ENCODE measurements at regions not wholly inside any gene's neighbourhood (a gene's known extent, or its start where the extent isn't known, plus 50 kb on each side); places are given as distances from the start of the nearest gene placed in this dataset.
A peak's percentile ranks its signal among the peaks of the same experiment; 100 is the strongest.

DNA sequence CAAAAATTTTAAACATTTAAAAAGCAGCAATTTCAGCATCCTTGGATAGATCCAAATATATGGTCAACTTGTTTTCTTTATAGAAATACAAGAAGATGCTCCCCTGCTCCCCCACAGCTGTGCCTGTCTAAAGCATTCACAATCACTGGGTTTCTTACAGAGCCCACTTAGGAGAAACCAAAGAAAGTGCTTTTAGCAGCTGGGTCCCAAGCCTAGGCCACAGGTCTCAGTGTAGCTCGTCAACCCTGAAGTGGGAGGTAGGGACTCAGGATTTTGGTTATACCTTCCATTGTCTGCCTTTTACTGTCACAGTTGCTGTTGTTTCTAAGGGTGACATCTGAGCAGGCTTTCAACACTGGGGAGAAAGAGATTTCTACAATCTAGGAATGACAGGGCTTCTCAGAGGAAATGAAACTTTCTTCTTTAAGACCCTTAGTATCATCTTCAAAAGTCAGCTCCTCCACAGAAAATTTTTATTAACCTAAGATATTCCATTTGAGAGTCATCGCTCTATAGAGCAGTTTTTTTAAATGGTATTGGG lies 199.3 kb upstream of the CMC1 start:
- no peaks in the 10 kb centered on the region for H3K36me3 ChIP-seq (ENCODE audit: low read depth, low read length)
- POLR2A ChIA-PET (ENCODE audit: unreplicated experiment): no interaction called here
- intact Hi-C loops (cut with micrococcal nuclease): no loop called here
- CTCF ChIA-PET: no interaction called here
- no peaks in the 10 kb centered on the region for H3K9me2 ChIP-seq (replicated peaks; ENCODE audit: low read length)
- H3K4me2 ChIP-seq (ENCODE audit: low read length): no peak overlapping the region
- H3K79me2 ChIP-seq (ENCODE audit: low read length): no peaks in the 10 kb centered on the region
- no peaks in the 10 kb centered on the region for H3F3A ChIP-seq (ENCODE audit: low read length, unreplicated experiment)
- no TSS peak for BruUV-seq (replicated peaks)
- no peaks in the 10 kb centered on the region for H3K9me3 ChIP-seq (ENCODE audit: low read length)
- no peak overlapping the region for H3K4me3 ChIP-seq (ENCODE audit: low read length)
- no peak for ATAC-seq
- no peaks in the 10 kb centered on the region for H4K20me1 ChIP-seq (ENCODE audit: low read length)
- no peaks in the 10 kb centered on the region for H3K4me1 ChIP-seq (ENCODE audit: insufficient read depth, low read length)
- H3K27ac ChIP-seq (ENCODE audit: low read length): no peak overlapping the region
- H3K27me3 ChIP-seq (ENCODE audit: low read length): no peaks in the 10 kb centered on the region
- no peak for DNase-seq
- no peak for TF ChIP-seq EZH2phosphoT487 (IDR thresholded peaks at IDR 0.05; ENCODE audit: borderline replicate concordance, low read length)
- no peak overlapping the region for H3K9ac ChIP-seq (ENCODE audit: low read length)
- no peak overlapping the region for H2AFZ ChIP-seq (ENCODE audit: low read length)

DNA sequence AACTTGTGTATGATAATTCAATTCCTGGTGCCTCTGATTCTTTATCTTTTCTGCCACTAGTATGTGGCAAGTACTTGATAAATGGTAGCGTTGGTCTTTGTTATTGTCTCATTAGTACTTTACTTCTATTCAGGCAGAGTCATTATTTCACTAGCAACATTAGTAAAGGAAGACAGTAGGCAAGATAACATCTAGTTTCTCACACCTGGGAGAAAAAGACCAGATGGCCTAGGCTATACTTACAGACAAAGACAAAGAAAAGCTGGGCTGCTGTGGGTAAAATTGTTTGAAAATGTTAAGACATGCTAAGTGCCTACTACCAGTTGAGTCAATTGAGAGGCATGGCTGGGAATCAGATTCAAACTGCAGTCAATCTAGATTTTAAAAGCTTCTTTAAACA lies 198.7 kb upstream of the CMC1 start:
- no peak for ATAC-seq
- BruUV-seq (replicated peaks): no TSS peak

DNA sequence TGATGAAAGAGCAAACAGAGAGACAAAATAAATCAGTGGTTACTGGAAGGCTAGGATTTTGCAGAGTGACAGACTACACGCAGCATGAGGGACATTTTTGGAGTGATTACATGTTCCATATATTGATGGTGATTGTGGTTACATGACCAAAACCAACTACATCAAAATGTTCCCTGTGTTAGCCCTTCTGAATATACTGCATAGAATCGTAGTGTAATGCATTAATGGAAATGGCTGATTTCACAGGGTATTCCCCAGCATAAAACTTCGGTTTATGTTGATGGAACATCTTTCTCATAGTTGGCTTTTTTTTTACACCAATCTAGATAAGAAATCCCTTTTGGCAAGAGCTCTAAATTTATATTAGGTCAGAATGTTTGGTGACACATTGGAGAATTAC lies 191.3 kb upstream of the CMC1 start:
- POLR2A ChIA-PET (ENCODE audit: unreplicated experiment): no interaction called here
- peak overlapping the region; percentile 42; the same call in 1 of the 2 replicates for H3K4me2 ChIP-seq (ENCODE audit: low read length)
- no peaks in the 10 kb centered on the region for H3K9me3 ChIP-seq (ENCODE audit: low read length)
- TF ChIP-seq EZH2phosphoT487 (IDR thresholded peaks at IDR 0.05; ENCODE audit: borderline replicate concordance, low read length) (no peak), EZH2 (IDR thresholded peaks at IDR 0.05; ENCODE audit: low read length, unreplicated experiment) (no peak)
- TF ChIP-seq, protein P1, sequence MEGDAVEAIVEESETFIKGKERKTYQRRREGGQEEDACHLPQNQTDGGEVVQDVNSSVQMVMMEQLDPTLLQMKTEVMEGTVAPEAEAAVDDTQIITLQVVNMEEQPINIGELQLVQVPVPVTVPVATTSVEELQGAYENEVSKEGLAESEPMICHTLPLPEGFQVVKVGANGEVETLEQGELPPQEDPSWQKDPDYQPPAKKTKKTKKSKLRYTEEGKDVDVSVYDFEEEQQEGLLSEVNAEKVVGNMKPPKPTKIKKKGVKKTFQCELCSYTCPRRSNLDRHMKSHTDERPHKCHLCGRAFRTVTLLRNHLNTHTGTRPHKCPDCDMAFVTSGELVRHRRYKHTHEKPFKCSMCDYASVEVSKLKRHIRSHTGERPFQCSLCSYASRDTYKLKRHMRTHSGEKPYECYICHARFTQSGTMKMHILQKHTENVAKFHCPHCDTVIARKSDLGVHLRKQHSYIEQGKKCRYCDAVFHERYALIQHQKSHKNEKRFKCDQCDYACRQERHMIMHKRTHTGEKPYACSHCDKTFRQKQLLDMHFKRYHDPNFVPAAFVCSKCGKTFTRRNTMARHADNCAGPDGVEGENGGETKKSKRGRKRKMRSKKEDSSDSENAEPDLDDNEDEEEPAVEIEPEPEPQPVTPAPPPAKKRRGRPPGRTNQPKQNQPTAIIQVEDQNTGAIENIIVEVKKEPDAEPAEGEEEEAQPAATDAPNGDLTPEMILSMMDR (conservative IDR thresholded peaks at IDR 0.05; ENCODE audit: low read depth, low read length): no peak
- peak overlapping the region; percentile 57; the same call in 1 of the 2 replicates for H3K27ac ChIP-seq (ENCODE audit: low read length)
- ATAC-seq (no peak), DNase-seq (peak; percentile 19)
- H4K20me1 ChIP-seq (ENCODE audit: low read length): no peaks in the 10 kb centered on the region
- BruUV-seq (replicated peaks): no TSS peak
- H3K4me1 ChIP-seq (ENCODE audit: insufficient read depth, low read length): peaks cover 55% of the 10 kb centered on the region
- H3K4me3 ChIP-seq (ENCODE audit: low read length): no peak overlapping the region
- H3K79me2 ChIP-seq (ENCODE audit: low read length): no peaks in the 10 kb centered on the region
- CTCF ChIA-PET: no interaction called here
- intact Hi-C loops (cut with micrococcal nuclease): loop anchor here (2.0 to 10.0 kb wide), 3 partner anchors 27 to 235 kb away; no protein-coding TSS in a partner anchor
- H3F3A ChIP-seq (ENCODE audit: low read length, unreplicated experiment): no peaks in the 10 kb centered on the region
- no peaks in the 10 kb centered on the region for H3K27me3 ChIP-seq (ENCODE audit: low read length)
- no peak overlapping the region for H3K9ac ChIP-seq (ENCODE audit: low read length)
- H3K9me2 ChIP-seq (replicated peaks; ENCODE audit: low read length): no peaks in the 10 kb centered on the region
- no peaks in the 10 kb centered on the region for H3K36me3 ChIP-seq (ENCODE audit: low read depth, low read length)
- H2AFZ ChIP-seq (ENCODE audit: low read length): no peak overlapping the region

More for the DNA sequence above, 198.7 kb upstream of the CMC1 start:
- intact Hi-C loops (cut with micrococcal nuclease): no loop called here
- Histone ChIP-seq H3K4me3 (ENCODE audit: low read length) (no peak overlapping the region), H4K20me1 (ENCODE audit: low read length) (no peaks in the 10 kb centered on the region), H3K79me2 (ENCODE audit: low read length) (no peaks in the 10 kb centered on the region), H2AFZ (ENCODE audit: low read length) (no peak overlapping the region), H3K4me2 (ENCODE audit: low read length) (no peak overlapping the region), H3K27me3 (ENCODE audit: low read length) (no peaks in the 10 kb centered on the region), H3K27ac (ENCODE audit: low read length) (no peak overlapping the region), H3F3A (ENCODE audit: low read length, unreplicated experiment) (no peaks in the 10 kb centered on the region), H3K9me2 (replicated peaks; ENCODE audit: low read length) (no peaks in the 10 kb centered on the region), H3K9me3 (ENCODE audit: low read length) (no peaks in the 10 kb centered on the region), H3K36me3 (ENCODE audit: low read depth, low read length) (no peaks in the 10 kb centered on the region), H3K4me1 (ENCODE audit: insufficient read depth, low read length) (no peaks in the 10 kb centered on the region), H3K9ac (ENCODE audit: low read length) (no peak overlapping the region)
- DNase-seq: no peak
- TF ChIP-seq EZH2 (IDR thresholded peaks at IDR 0.05; ENCODE audit: low read length, unreplicated experiment) (no peak), EZH2phosphoT487 (IDR thresholded peaks at IDR 0.05; ENCODE audit: borderline replicate concordance, low read length) (no peak)
- TF ChIP-seq, protein P1 (conservative IDR thresholded peaks at IDR 0.05; ENCODE audit: low read depth, low read length): no peak
- POLR2A ChIA-PET (ENCODE audit: unreplicated experiment): no interaction called here
- CTCF ChIA-PET: no interaction called here

Measured in PC-3 (cell line).